CD4-positive, alpha-beta T cell treated with Interleukin-2 at 100 ng/mL for 4 hours (primary cell): ENCODE measurements at regions not wholly inside any gene's neighbourhood (a gene's known extent, or its start where the extent isn't known, plus 50 kb on each side); places are given as distances from the start of the nearest gene placed in this dataset.
"Not testable (repeated sequence)": the region's sequence is repeated elsewhere in the genome, so short reads cannot be mapped to it uniquely, and the experiment has no call there.

Experiments
- DNase-seq: peaks from one replicate; pipeline ENCODE4 v3.0.0-alpha.2; 2020; ENCODE audit warnings: low spot score

DNA sequence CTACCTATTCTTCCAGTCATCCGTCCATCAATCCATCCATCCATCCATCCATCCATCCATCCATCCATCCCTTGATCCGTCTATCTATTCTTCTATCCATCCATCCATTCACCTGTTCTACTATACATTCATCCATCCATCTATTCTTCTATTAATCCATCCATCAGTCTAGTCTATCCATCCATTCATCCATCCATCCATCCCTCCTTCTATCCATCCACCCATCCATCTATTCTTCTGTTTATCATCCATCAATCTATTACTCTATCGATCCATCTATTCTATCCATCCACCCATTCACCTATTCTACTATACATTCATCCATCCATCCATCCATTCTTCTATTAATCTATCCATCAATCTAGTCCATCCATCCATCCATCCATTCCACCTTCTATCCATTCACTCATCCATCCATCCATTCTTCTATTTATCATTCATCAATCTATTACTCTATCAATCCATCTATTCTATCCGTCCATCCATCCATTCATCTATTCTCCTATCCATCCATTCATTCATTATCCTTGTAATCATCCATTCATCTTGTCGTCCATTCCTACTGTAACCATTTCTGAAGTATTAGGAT, 110.4 kb upstream of the ZNF516 start:
- DNase-seq: no peak

GRCh38 chr18:76604935-76605240, 109.8 kb upstream of the ZNF516 start:
- DNase-seq: no peak

GRCh38 chr18:76604108-76604934, 109.3 kb upstream of the ZNF516 start:
- DNase-seq: no peak

DNA sequence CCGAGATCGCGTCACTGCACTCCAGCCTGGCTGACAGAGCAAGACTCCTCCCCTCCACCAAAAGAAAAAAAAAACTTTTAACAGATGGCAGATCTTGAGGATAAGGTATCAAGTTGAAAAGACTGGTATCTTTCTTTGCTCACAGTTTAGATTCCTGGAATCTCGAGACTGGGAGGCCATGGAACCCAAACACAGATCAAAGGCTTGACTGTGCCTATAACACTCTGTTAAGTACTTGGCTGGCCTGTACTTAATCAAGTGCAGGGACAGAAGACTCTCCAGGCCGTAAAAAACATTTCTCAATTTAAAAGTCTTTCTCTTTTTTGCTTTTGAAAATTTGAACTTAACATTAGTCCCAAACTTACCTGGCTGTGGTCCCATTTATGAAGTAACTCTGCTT, 107.1 kb upstream of the ZNF516 start:
- no peak for DNase-seq

GRCh38 chr18:76600076-76600475, 105.0 kb upstream of the ZNF516 start:
- DNase-seq: not testable (repeated sequence)

DNA sequence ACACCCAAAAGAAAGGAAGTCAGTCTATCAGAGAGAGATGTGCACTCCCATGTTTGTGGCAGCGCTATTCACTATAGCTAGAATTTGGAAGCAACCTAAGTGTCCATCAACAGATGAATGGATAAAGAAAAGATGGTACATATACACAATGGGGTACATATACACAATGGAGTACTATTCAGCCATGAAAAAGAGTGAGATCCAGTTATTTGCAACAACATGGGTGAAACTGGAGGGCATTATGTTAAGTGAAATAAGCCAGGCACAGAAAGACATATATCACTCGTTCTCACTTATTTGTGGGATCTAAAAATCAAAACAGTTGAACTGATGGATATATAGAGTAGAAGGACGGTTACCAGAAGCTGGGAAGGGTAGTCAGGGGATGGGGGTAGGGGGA, 99.9 kb upstream of the ZNF516 start:
- no peak for DNase-seq

GRCh38 chr18:76593843-76594242, 98.8 kb upstream of the ZNF516 start:
- DNase-seq: no peak

GRCh38 chr18:76592981-76593381, 97.9 kb upstream of the ZNF516 start:
- DNase-seq: no peak

DNA sequence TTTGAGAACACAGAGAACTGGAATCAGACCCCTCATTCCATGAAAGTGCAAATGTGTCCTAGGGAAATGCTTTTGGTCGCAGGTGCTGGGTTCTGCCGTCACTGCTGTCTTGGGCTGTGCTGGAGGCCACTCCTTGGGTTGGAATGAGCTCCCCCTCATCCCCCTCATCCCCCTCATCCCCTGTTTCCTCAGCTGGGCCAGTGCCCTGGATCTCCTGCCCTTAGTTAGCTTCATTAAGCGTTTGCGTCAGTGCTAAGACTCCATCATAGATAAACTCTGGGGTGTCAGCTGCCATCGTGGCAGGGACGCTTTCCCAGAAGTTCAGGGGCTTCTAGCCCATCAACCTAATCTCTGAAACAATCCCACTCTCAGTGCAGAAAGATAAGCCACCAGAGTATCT, 97.1 kb upstream of the ZNF516 start:
- DNase-seq: no peak

DNA sequence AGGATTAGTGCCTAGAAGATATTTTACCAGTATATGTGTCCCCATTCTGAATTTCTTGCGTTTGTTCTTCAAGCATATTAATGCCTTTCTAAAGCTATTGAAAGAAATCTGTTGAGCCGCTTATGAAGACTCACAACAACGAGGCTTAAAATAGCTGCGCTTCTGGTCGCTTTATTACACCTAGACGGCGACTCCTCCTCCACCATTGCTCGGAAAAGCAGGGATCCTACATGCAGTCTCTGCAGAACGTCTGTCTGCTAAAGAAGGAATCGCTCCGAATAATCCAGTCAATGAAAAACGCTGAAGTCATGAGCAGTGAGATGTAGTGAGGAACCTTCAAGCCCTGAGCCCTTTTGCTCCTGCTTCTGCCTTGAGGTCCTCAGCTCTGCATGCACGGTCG, 94.8 kb upstream of the ZNF516 start:
- DNase-seq: no peak

GRCh38 chr18:76589316-76589715, 94.3 kb upstream of the ZNF516 start:
- no peak for DNase-seq

DNA sequence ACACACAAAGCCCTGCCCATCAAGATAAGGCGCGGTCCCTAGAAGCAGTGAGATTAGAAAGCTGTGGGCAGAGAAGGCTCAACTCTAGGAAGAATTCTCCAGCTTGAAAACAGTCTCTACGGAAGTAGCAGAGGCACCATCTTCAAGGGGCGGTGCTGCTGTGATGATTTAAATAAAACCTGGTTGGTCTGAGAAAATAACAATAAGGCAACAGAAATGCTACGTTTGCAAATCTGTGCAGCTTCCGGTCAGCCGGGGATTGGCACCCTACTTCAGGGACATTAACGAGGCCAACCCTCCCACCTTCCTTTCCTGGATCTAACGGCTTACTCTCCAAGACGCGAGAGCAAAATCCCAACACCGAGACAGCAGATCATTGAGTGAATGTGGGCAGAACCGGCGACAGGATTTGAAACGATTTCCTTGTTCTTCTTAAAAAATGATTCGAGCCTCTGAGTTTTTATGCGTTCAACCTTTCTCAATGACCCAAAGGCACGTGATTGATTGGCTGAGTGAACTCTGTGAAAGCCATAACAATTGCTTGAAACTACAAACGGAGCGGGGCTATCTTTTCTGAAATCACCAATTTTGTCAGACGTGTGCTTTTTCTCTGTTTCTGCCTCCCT, 93.7 kb upstream of the ZNF516 start:
- no peak for DNase-seq

- no peak for DNase-seq
Measured at GRCh38 chr18:76587879-76588271, 92.8 kb upstream of the ZNF516 start.

DNA sequence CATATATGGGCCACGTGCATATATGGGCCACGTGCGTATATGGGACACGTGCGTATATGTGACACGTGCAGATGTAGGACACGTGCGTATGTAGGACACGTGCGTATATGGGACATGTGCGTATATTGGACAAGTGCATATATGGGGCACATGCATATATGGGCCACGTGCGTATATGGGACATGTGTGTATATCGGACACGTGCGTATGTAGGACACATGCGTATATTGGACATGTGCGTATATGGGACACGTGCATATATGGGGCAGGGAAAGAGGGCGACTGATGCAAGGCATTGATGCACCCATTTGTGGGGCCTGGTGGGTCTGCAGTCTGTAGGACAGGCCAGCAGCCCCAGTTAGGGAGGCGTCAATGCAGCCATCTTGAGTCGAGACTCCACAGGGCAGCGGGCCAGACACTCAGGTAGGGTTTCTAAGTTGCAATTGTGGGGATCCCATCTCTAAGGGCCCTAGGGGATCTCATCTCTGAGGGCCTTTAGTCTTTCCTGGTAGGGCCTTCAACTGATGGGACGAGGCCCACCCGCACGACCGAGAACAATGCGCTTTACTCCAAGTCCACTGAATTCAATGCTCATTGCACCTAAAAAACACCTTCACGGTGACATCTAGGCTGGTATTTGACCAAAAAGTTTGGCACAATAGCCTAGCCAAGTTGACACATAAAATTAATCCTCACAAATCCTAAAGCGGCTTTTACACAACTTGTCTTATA, 92.3 kb upstream of the ZNF516 start:
- no peak for DNase-seq

- DNase-seq: no peak
Measured at GRCh38 chr18:76584414-76585310, 89.6 kb upstream of the ZNF516 start.

- no peak for DNase-seq
Measured at GRCh38 chr18:76581261-76581660, 86.2 kb upstream of the ZNF516 start.

DNA sequence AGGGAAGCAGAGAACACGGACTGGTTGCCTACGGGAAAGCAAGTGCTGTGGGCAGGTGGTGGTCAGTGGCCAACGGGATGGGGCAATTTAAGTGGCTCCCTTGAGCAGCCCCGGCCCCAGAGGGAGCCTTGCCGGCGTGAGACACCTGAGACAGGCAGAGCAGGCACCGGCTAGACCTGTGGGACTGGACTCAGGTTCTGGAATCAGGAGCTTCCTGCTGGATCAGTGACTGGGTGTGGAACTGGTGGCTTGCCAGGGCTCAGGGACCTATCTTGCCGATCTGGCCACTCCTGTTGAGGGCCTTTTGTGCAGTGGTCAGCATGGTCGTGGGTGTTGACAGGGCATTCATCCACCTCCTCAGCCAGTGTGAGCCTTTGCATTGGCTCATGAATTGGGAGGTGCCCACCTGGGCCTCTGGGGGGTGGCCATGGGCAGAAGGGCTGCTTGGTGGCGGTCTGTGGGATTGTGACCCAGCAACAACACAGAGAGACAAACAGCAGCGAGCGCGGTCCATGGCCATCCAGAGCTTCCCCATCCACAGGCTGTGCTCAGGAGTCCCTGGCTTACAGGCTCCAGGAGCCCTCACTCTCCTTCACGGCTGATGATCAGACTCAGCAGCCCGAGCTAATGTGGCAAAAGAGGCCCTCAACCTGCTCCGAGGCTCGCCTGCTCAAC, 85.4 kb upstream of the ZNF516 start:
- no peak for DNase-seq

DNA sequence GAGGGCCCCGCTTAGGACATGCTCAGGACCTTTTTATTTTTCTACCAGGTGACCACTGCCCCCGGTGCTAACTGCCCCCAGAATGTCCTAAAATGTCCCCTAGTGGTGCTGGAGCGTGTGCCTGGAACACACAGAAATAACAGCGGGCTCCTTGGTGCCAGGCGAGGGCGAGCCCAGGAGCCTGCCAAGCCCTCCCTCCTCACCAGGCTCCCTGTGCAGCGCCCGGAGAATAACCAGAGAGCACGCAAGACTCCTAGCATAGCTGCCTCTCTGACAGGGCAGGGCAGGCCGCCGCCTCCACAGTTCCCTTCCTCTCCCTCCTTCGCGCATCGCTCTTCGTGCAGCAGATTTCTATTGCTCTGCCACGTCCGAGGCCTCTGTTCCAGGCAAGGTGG, 84.3 kb upstream of the ZNF516 start:
- no peak for DNase-seq

GRCh38 chr18:76578571-76579300, 83.7 kb upstream of the ZNF516 start:
- DNase-seq: no peak

DNA sequence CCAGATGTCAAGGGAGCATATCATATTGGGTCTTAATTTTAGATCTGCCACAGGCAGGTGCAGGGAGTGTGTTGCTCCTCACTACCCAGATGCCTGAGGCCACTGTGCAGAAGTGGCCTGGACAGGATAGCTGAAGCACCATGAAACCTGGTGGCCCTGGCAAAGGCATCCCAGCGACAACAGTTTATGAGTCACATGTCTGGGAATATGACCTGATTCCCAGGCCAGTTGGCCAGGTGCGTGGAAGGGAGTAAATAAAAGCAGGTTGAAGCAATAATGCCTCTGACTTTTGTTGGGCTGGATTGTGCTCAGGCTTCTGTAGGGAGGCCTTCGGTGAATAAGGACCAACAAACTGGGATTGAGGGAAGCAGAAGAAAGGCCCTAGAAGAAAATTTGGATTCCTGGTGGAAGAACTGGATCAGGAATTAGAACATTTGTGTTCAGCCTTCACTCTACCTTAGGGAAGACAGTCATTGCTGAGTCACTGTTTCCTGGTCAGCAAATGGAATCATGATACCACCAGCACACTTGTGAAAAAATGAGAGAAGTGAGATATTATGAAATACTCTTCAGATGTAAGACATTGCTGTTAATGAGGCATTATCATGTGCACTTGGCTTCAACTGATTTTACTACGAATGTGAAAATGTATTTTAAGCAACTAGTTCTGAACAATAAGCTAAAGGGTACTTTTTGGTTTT, 78.4 kb upstream of the ZNF516 start:
- no peak for DNase-seq
